ENCODE measurements at regions not wholly inside any gene's neighbourhood (a gene's known extent, or its start where the extent isn't known, plus 50 kb on each side); places are given as distances from the start of the nearest gene placed in this dataset.

- H2AFZ ChIP-seq (ENCODE audit: low read length), result no peak overlapping the region
- no peaks in the 10 kb centered on the region for H3K36me3 ChIP-seq (ENCODE audit: low read depth, low read length)
- TF ChIP-seq CTCF (conservative IDR thresholded peaks at IDR 0.05; ENCODE audit: low read depth, low read length), result no peak
- TF ChIP-seq EZH2 (IDR thresholded peaks at IDR 0.05; ENCODE audit: low read length, unreplicated experiment), result no peak
- TF ChIP-seq EZH2phosphoT487 (IDR thresholded peaks at IDR 0.05; ENCODE audit: borderline replicate concordance, low read length), result no peak
- H3K9ac ChIP-seq (ENCODE audit: low read length), result no peak overlapping the region
- no peaks in the 10 kb centered on the region for H3K79me2 ChIP-seq (ENCODE audit: low read length)
- no TSS peak for BruUV-seq (replicated peaks)
- no peak overlapping the region for H3K4me3 ChIP-seq (ENCODE audit: low read length)
- H3F3A ChIP-seq (ENCODE audit: low read length, unreplicated experiment), result no peaks in the 10 kb centered on the region
- no peak for DNase-seq
- ChIA-PET CTCF (no interaction called here), POLR2A (ENCODE audit: unreplicated experiment) (no interaction called here)
- H3K27me3 ChIP-seq (ENCODE audit: low read length), result no peaks in the 10 kb centered on the region
- ATAC-seq, result no peak
- no peaks in the 10 kb centered on the region for H4K20me1 ChIP-seq (ENCODE audit: low read length)
- H3K4me2 ChIP-seq (ENCODE audit: low read length), result no peak overlapping the region
- H3K9me3 ChIP-seq (ENCODE audit: low read length), result no peaks in the 10 kb centered on the region
- H3K4me1 ChIP-seq (ENCODE audit: insufficient read depth, low read length), result no peaks in the 10 kb centered on the region
- H3K27ac ChIP-seq (ENCODE audit: low read length), result no peak overlapping the region
- intact Hi-C loops (cut with micrococcal nuclease), result no loop called here
- H3K9me2 ChIP-seq (replicated peaks; ENCODE audit: low read length), result no peaks in the 10 kb centered on the region
Measured at GRCh38 chr2:156001851-156002250, 330.7 kb downstream of the NR4A2 start.

GRCh38 chr2:155997538-155997937, 335.0 kb downstream of the NR4A2 start:
- Histone ChIP-seq H3K27ac (ENCODE audit: low read length) (no peak overlapping the region), H3K9me3 (ENCODE audit: low read length) (no peaks in the 10 kb centered on the region), H3K36me3 (ENCODE audit: low read depth, low read length) (no peaks in the 10 kb centered on the region), H3K4me2 (ENCODE audit: low read length) (no peak overlapping the region), H3K4me3 (ENCODE audit: low read length) (no peak overlapping the region), H3K9ac (ENCODE audit: low read length) (no peak overlapping the region), H3F3A (ENCODE audit: low read length, unreplicated experiment) (no peaks in the 10 kb centered on the region), H3K9me2 (replicated peaks; ENCODE audit: low read length) (no peaks in the 10 kb centered on the region), H3K27me3 (ENCODE audit: low read length) (no peaks in the 10 kb centered on the region), H3K79me2 (ENCODE audit: low read length) (no peaks in the 10 kb centered on the region), H3K4me1 (ENCODE audit: insufficient read depth, low read length) (no peaks in the 10 kb centered on the region), H2AFZ (ENCODE audit: low read length) (no peak overlapping the region), H4K20me1 (ENCODE audit: low read length) (no peaks in the 10 kb centered on the region)
- TF ChIP-seq EZH2phosphoT487 (IDR thresholded peaks at IDR 0.05; ENCODE audit: borderline replicate concordance, low read length), result no peak
- no peak for TF ChIP-seq EZH2 (IDR thresholded peaks at IDR 0.05; ENCODE audit: low read length, unreplicated experiment)
- TF ChIP-seq CTCF (conservative IDR thresholded peaks at IDR 0.05; ENCODE audit: low read depth, low read length), result no peak
- ChIA-PET CTCF (no interaction called here), POLR2A (ENCODE audit: unreplicated experiment) (no interaction called here)
- peak; percentile 35 for ATAC-seq
- peak; percentile 49 for DNase-seq
- BruUV-seq (replicated peaks), result no TSS peak
- intact Hi-C loops (cut with micrococcal nuclease), result no loop called here

GRCh38 chr2:155994315-155994714, 338.2 kb downstream of the NR4A2 start:
- ATAC-seq (no peak), DNase-seq (no peak)
- no TSS peak for BruUV-seq (replicated peaks)
- TF ChIP-seq CTCF (conservative IDR thresholded peaks at IDR 0.05; ENCODE audit: low read depth, low read length) (no peak), EZH2phosphoT487 (IDR thresholded peaks at IDR 0.05; ENCODE audit: borderline replicate concordance, low read length) (no peak), EZH2 (IDR thresholded peaks at IDR 0.05; ENCODE audit: low read length, unreplicated experiment) (no peak)
- no peaks in the 10 kb centered on the region for H3K27me3 ChIP-seq (ENCODE audit: low read length)
- no peaks in the 10 kb centered on the region for H4K20me1 ChIP-seq (ENCODE audit: low read length)
- intact Hi-C loops (cut with micrococcal nuclease), result no loop called here
- no peaks in the 10 kb centered on the region for H3K9me3 ChIP-seq (ENCODE audit: low read length)
- H3F3A ChIP-seq (ENCODE audit: low read length, unreplicated experiment), result no peaks in the 10 kb centered on the region
- H2AFZ ChIP-seq (ENCODE audit: low read length), result no peak overlapping the region
- no peak overlapping the region for H3K4me3 ChIP-seq (ENCODE audit: low read length)
- H3K27ac ChIP-seq (ENCODE audit: low read length), result no peak overlapping the region
- H3K79me2 ChIP-seq (ENCODE audit: low read length), result no peaks in the 10 kb centered on the region
- ChIA-PET CTCF (no interaction called here), POLR2A (ENCODE audit: unreplicated experiment) (no interaction called here)
- no peak overlapping the region for H3K4me2 ChIP-seq (ENCODE audit: low read length)
- H3K9ac ChIP-seq (ENCODE audit: low read length), result no peak overlapping the region
- H3K36me3 ChIP-seq (ENCODE audit: low read depth, low read length), result no peaks in the 10 kb centered on the region
- H3K4me1 ChIP-seq (ENCODE audit: insufficient read depth, low read length), result no peaks in the 10 kb centered on the region
- H3K9me2 ChIP-seq (replicated peaks; ENCODE audit: low read length), result no peaks in the 10 kb centered on the region
